ENCODE measurements at regions not wholly inside any gene's neighbourhood (a gene's known extent, or its start where the extent isn't known, plus 50 kb on each side); places are given as distances from the start of the nearest gene placed in this dataset.
A peak's percentile ranks its signal among the peaks of the same experiment; 100 is the strongest.

DNA sequence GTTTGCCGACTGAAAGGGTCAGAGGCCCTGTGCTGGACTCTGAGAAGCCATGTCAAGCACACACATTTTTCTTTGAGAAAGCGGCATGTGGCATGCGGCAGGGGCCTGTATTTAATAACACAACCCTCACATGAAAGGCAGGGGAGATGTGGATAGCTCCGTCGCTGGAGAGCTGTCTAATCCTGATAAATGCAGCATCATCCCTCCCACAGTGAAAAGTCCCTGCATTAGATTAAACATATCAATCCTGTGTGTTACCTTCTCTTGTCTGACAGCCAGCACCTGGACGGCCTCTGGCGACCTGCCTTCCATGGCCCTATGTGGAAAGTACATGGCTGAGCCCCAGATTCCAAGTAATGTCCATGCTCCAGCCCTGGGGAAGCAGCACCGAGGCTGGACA is 313.0 kb upstream of the AJAP1 start:
- no peak for ATAC-seq
- H3K4me3 Mint-ChIP-seq: no peak overlapping the region

DNA sequence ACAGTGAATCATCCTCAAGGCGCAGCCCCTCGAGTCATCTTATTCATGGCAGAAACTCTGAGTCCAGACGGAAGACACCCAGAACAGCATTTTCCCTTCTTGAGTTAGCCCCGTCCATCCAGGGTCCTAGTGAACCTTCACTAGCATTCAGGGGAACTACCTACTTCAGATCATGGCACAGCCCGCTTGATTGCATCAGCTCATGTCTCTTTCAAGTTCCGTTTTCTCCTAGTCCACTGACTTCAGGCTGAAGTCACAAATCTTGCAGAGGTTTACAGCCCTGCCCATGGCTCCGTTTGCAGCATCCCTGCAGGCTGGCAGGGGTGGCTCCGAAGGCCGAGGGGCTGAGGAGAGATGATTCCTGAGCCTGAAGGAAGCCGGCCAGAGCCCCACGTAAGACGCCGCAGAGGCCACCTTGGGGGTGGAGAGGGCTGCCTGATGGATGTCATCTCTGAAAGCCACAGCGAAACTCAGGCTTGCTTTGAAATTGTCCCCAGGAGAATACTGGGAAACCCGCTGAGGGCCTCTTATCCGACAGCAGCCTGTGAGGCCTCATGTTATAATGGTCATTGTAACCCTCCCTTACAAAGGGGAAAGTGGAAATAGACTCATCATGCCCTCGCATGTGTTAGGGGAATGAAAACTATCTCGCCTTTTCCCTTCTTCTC is 310.2 kb upstream of the AJAP1 start:
- ATAC-seq: peak; percentile 66
- H3K4me1 Mint-ChIP-seq: peaks cover 7% of the 10 kb centered on the region
- peaks cover 3% of the 10 kb centered on the region for H3K9me3 Mint-ChIP-seq
- peaks cover 12% of the 10 kb centered on the region for H3K27me3 Mint-ChIP-seq
- no peaks in the 10 kb centered on the region for H3K36me3 Mint-ChIP-seq
- no peak overlapping the region for H3K4me3 Mint-ChIP-seq
- no peak overlapping the region for H3K27ac Mint-ChIP-seq

More for the DNA sequence above, 313.0 kb upstream of the AJAP1 start:
- no peaks in the 10 kb centered on the region for H3K36me3 Mint-ChIP-seq
- H3K4me1 Mint-ChIP-seq: peaks cover 7% of the 10 kb centered on the region
- no peak overlapping the region for H3K27ac Mint-ChIP-seq
- H3K27me3 Mint-ChIP-seq: peaks cover 16% of the 10 kb centered on the region
- peaks cover 3% of the 10 kb centered on the region for H3K9me3 Mint-ChIP-seq

DNA sequence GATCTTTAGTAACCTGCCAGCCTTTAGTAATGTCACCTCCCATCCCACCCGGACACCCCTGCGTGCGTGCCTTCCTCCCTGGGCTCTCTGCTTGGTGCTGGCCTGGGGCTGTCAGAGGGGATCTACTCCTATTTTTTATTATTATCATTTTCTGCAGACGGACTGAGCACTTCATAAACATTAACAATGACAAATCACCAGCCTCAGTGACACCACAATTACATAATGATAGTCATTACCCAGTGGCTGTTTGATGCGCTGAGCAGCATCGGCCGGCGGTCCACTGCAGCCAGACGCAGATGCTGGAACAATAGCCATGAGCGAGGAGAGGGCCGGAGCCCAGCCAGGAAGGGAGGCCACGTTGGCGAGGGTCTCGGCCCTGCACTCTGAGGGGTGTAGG is 309.3 kb upstream of the AJAP1 start:
- H3K27ac Mint-ChIP-seq: no peak overlapping the region
- no peaks in the 10 kb centered on the region for H3K36me3 Mint-ChIP-seq
- no peak for ATAC-seq
- peaks cover 5% of the 10 kb centered on the region for H3K27me3 Mint-ChIP-seq
- peaks cover 5% of the 10 kb centered on the region for H3K9me3 Mint-ChIP-seq
- H3K4me3 Mint-ChIP-seq: no peak overlapping the region
- peaks cover 7% of the 10 kb centered on the region for H3K4me1 Mint-ChIP-seq

DNA sequence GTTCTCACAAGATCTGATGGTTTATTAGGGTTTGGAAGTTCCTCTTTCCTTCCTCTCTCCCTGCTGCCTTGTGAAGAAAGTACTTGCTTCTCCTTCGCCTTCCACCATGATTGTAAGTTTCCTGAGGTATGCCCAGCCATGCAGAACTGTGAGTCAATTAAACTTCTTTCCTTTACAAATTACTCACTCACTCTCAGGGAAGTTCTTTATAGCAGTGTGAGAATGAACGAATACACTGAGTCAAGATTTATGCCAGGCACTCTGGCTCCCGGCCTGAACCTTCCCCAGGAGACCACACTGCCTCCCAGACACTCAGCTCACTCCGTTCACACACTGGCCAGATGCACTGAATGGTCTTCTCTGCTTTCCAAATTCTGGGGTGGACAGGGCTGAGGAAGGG is 308.3 kb upstream of the AJAP1 start:
- H3K4me1 Mint-ChIP-seq: peaks cover 7% of the 10 kb centered on the region
- H3K27ac Mint-ChIP-seq: no peak overlapping the region
- no peak overlapping the region for H3K4me3 Mint-ChIP-seq
- H3K36me3 Mint-ChIP-seq: no peaks in the 10 kb centered on the region
- no peak for ATAC-seq
- peaks cover 12% of the 10 kb centered on the region for H3K27me3 Mint-ChIP-seq
- peaks cover 5% of the 10 kb centered on the region for H3K9me3 Mint-ChIP-seq

DNA sequence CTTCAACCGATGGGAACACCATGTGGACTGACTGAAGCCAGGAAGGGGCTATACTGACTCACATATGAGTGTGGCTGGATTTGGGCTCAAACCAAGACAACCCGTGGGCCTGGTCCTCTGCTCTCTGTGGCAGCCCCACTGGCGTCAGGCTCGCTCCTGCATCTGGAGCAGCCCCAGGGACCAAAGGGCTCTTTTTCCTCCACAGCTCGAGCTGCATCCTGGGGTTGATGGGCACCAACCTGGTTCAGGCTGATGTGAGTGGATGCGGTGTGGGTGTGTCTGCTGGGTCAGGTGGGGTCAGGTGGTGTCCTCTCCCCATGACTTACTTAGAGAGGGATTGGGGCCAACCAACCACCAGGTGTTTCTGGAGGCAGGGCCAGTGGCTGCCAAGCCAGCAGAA is 303.0 kb upstream of the AJAP1 start:
- Mint-ChIP-seq H3K4me3 (no peak overlapping the region), H3K9me3 (peaks cover 5% of the 10 kb centered on the region), H3K27me3 (peaks cover 12% of the 10 kb centered on the region), H3K36me3 (no peaks in the 10 kb centered on the region), H3K27ac (no peak overlapping the region), H3K4me1 (no peaks in the 10 kb centered on the region)
- no peak for ATAC-seq

DNA sequence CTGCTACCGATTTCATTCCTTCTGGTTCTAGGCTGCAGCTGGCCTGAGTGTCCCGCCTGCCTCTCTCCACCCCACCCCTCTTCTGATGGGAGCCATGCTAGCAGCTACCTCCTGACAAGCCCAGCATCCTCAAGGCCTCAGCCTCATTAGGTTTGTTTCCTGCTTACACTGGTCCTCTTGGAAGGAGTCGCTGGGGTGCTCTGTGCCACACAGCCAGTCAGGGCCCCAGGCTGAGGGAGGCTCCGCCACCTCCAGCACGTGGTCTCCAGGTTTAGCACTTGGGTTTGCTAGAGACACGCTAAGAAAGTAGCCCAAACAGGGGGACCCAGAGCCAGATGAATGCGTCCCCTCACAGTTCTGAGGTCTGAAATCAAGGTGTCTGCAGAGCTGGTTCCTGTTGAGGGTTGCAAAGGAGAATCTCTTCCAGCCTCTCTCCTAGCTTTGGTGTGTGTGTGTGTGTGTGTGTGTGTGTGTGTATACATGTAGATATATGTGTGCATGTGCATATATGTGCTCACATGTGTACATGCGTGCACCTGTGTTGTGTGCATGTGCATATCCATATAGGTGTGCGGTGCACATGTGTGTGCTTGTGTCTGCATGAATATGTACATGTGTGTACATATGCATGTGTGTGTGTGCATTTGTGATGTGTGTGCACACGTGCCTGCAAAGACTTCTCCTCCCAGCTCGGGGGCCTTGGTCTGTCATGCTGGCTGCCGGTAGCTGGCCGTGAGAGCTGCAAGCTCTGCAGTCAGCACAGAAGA is 301.1 kb upstream of the AJAP1 start:
- no peaks in the 10 kb centered on the region for H3K4me1 Mint-ChIP-seq

DNA sequence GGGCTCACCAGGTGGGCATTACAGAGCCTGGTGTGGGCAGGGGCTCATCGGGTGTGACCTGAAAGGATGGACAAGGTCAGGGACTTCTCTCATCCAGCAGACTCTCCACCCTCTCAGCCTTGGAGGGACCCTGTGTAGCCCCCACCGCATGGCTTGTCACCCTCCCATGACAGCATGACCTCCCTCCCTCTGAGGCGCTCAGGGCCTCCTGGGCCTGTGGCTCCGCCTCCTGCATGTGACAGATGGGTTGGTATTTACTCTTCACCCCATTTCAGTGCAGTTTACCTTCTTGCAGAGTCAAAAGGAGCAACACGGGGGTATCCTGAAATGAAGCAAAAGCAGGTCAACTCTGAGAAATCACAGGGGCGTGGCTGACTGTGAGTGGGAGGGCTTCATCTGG is 298.6 kb upstream of the AJAP1 start:
- ATAC-seq: no peak
- Mint-ChIP-seq H3K27ac (no peak overlapping the region), H3K36me3 (no peaks in the 10 kb centered on the region), H3K4me3 (no peak overlapping the region), H3K27me3 (peaks cover 1% of the 10 kb centered on the region), H3K4me1 (no peaks in the 10 kb centered on the region), H3K9me3 (no peaks in the 10 kb centered on the region)

More for the DNA sequence above, 301.1 kb upstream of the AJAP1 start:
- Mint-ChIP-seq H3K36me3 (no peaks in the 10 kb centered on the region), H3K27me3 (peaks cover 12% of the 10 kb centered on the region), H3K9me3 (peaks cover 5% of the 10 kb centered on the region), H3K4me3 (no peak overlapping the region), H3K27ac (no peak overlapping the region)
- no peak for ATAC-seq

DNA sequence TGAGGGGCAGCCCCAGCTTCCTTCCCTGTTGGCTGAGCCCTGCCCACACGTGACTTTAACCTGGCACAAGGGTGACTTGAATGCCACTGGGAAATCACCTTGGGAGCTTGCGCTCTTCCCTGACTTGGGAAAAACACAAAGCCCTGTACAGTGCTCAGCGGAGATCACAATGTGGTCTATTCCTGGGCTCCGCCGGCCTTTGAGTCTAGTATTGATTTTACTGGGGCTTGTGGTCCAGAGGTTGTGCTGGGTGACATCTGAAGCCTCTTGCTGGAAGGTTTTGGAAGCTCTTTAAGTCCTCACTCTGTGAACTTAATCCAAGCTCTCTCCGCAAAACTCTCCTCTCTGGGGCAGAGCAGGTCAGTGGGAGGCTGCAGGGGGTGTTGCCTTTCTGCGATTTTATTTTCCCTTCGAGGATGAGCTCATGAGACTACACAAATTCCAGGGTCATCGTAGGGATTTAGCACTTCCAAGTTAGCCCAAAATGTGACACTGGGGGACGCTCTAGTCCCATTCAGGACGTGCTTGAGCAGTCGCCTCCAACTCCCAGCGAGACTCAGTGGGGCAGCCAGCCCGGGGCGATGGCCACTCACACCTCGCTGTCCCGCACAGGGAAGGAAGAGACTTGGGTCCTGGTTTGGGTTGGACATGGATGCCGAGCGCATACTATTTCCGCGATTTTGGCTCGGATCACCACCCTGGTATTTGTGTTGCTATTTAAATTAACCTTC is 291.9 kb upstream of the AJAP1 start:
- Mint-ChIP-seq H3K4me1 (no peaks in the 10 kb centered on the region), H3K9me3 (peaks cover 3% of the 10 kb centered on the region), H3K27me3 (peaks cover 11% of the 10 kb centered on the region), H3K27ac (no peak overlapping the region), H3K4me3 (no peak overlapping the region), H3K36me3 (no peaks in the 10 kb centered on the region)
- ATAC-seq: no peak

DNA sequence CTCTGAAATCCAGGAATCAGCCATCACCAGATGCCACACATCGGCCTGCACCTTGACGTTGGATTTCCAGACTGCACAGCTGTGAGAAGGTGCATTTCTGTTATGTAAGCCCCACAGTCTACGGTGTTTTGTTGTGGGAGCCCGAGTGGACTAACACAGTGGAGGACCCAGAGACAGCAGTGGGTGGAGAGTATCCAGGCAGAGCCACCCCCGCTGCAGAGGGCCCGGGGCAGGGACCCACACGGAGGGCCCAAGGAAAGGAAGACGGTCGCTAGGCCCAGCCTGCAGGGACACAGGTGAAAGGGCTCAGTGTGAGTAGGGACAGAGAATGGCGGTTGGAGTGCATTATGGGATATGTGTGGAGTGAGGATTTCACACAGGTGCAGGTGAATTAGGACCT is 288.3 kb upstream of the AJAP1 start:
- no peak for ATAC-seq
- no peaks in the 10 kb centered on the region for H3K36me3 Mint-ChIP-seq
- no peaks in the 10 kb centered on the region for H3K4me1 Mint-ChIP-seq
- H3K4me3 Mint-ChIP-seq: no peak overlapping the region
- peaks cover 10% of the 10 kb centered on the region for H3K27me3 Mint-ChIP-seq
- peaks cover 3% of the 10 kb centered on the region for H3K9me3 Mint-ChIP-seq
- no peak overlapping the region for H3K27ac Mint-ChIP-seq

DNA sequence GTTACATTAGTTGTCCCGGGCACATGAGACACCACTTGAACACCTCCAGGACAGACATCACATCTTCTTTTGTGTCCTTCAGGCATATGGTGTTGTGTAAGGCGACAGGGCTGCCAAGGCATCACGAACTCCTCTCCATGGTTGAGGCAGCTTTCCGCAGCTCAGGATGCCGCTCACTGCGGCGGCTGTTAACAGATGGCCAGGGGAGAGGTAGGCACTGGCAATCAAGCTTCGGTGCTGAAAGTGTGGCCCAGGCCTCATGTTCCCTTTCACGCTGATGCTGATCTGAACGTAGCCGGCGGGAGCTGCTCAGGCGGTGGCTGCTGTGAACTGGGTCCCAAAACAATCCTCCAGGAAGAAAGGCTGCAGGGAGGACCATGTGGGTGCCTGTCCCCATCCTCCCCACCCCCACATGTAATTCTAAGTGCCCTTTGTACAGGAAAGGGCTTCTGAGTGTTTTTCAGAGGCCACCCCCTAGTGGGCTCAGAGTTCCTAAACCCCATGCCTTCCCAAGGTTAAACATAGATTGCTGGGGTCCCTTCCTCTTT is 287.1 kb upstream of the AJAP1 start:
- Mint-ChIP-seq H3K27ac (no peak overlapping the region), H3K36me3 (no peaks in the 10 kb centered on the region), H3K27me3 (no peaks in the 10 kb centered on the region), H3K4me3 (no peak overlapping the region), H3K9me3 (peaks cover 3% of the 10 kb centered on the region), H3K4me1 (no peaks in the 10 kb centered on the region)
- ATAC-seq: peak; percentile 34

DNA sequence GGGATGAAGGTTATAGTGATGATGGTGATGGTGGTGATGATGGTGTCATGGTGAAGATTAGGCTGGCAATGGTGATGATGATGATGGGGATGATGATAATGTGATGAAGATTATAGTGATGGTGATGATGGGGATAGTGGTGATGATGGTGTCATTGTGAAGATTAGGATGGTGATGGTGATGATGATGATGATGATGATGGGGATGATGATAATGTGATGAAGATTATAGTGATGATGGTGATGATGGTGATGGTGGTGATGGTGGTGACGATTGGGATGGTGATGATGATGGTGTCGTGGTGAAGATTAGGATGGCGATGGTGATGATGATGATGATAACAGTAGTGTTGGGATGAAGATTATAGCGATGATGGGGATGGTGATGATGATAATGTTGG is 285.1 kb upstream of the AJAP1 start:
- no peak overlapping the region for H3K4me3 Mint-ChIP-seq
- H3K36me3 Mint-ChIP-seq: no peaks in the 10 kb centered on the region
- H3K4me1 Mint-ChIP-seq: no peaks in the 10 kb centered on the region
- H3K27ac Mint-ChIP-seq: no peak overlapping the region
- no peaks in the 10 kb centered on the region for H3K27me3 Mint-ChIP-seq
- H3K9me3 Mint-ChIP-seq: peaks cover 13% of the 10 kb centered on the region
- no peak for ATAC-seq

DNA sequence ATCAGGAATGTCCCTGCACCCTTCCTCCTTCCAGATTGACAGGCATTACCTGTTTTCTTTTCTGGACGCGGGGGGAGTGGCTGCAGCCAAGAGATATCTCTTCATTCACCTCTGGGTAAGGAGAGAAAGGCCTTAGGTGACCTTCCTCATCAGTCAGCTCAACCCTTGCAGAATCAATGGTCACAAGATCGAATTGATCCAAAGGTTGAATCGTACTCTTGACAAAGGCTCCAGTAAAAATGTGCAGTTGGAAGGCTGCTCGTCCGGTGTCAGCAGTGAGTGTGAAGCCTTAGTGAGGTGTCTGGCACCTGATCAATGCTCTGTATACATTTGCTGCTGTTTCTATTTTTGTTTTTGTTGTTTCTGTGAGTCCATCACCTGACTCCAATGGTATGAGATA is 282.6 kb upstream of the AJAP1 start:
- Mint-ChIP-seq H3K9me3 (peaks cover 13% of the 10 kb centered on the region), H3K27ac (no peak overlapping the region), H3K4me3 (no peak overlapping the region), H3K4me1 (no peaks in the 10 kb centered on the region), H3K36me3 (no peaks in the 10 kb centered on the region), H3K27me3 (peaks cover 13% of the 10 kb centered on the region)
- ATAC-seq: no peak

DNA sequence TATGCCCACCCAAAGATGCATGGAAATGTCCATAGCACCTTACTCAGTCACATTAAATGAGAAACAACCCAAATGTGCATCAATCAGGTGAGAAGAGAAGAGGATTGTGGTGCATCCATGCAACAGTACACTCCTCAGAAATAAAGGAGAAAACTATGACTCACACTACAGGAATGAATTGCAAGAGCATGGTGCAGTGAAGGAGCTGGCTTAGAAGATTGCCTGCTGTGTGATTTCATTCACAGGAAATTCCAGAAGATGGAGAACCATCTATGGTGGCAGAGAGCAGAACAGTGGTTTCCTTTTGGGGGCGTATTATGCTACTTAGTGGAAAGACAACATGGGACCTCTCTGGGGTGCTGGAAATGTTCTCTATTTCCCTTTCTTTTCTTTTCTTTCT is 278.6 kb upstream of the AJAP1 start:
- no peak overlapping the region for H3K4me3 Mint-ChIP-seq
- no peaks in the 10 kb centered on the region for H3K4me1 Mint-ChIP-seq
- no peak for ATAC-seq
- H3K36me3 Mint-ChIP-seq: no peaks in the 10 kb centered on the region
- no peak overlapping the region for H3K27ac Mint-ChIP-seq
- H3K27me3 Mint-ChIP-seq: peaks cover 21% of the 10 kb centered on the region
- H3K9me3 Mint-ChIP-seq: peaks cover 15% of the 10 kb centered on the region

DNA sequence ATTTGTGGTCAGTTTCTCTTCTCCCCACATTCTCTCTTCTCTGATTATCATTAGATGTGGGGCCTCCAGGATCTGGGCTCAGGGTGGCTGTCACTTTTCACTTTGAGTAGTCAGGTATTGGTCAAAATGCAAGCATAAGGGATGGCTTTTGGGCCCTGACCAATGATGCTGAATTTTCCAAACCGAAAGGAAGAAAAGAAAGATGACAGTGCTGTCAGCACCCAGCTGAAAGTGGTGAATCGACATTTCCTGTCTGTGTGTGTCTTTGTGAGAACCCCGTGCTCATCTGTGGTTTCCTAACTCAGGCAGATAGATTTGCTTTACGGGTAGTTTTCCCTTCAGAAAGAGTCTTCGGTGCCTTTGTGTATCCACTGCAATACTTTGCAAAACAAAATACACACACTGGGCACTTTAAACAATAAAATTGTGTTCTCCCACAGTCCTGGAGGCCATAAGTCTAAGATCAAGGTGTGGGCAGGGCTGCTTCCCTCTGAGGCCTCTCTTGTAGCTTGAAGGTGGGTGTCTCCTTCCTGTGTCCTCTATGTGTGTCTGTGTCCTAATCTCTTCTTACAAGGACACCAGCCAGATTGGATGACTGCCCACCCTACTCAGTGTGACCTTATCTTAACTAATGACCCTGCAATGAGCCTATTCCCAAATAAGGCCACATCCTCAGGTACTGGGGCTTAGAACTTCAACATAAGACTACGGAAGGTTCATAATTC is 274.8 kb upstream of the AJAP1 start:
- peaks cover 12% of the 10 kb centered on the region for H3K9me3 Mint-ChIP-seq
- H3K4me3 Mint-ChIP-seq: no peak overlapping the region
- H3K27ac Mint-ChIP-seq: no peak overlapping the region
- H3K27me3 Mint-ChIP-seq: peaks cover 21% of the 10 kb centered on the region
- ATAC-seq: no peak
- no peaks in the 10 kb centered on the region for H3K4me1 Mint-ChIP-seq
- no peaks in the 10 kb centered on the region for H3K36me3 Mint-ChIP-seq

All from stimulated activated memory B cell treated with anti-CD40 and anti-IgM and Interleukin-4, amounts not matched to agents 10 μg/mL and 1 μg/mL and 100 μg/mL, for 72 hours (primary cell).